PFSK-1 (cell line): ENCODE measurements at regions not wholly inside any gene's neighbourhood (a gene's known extent, or its start where the extent isn't known, plus 50 kb on each side); places are given as distances from the start of the nearest gene placed in this dataset.

Source experiments
- POLR2AphosphoS5 ChIP-seq: IDR thresholded peaks from 2 replicates; pipeline ENCODE4 v1.6.1; 2012; ENCODE audit warnings: low read depth, mild to moderate bottlenecking, control low read depth, low read length, moderate library complexity
- REST ChIP-seq, 2 experiments: IDR thresholded peaks; 2 replicates each; pipeline versions ENCODE4 v1.6.1 to v1.8.0; 2011 to 2012; ENCODE audit warnings: low read depth in 2 of 2, low read length in 2 of 2, control low read depth in 1 of 2, inconsistent platforms in 1 of 2, mild to moderate bottlenecking in 1 of 2, moderate library complexity in 1 of 2; ENCODE audit not compliant: insufficient read depth in 1 of 2
- SIN3A ChIP-seq: IDR thresholded peaks from 2 replicates; pipeline ENCODE4 v1.6.1; 2012; ENCODE audit warnings: mild to moderate bottlenecking, low read length, moderate library complexity, borderline replicate concordance; ENCODE audit not compliant: insufficient read depth
- TAF1 ChIP-seq: IDR thresholded peaks from 2 replicates; pipeline ENCODE4 v1.6.1; 2012; ENCODE audit warnings: low read length, control low read depth, borderline replicate concordance; ENCODE audit not compliant: insufficient read depth

- TF ChIP-seq POLR2AphosphoS5 (no peak), REST (IDR thresholded peaks at IDR 0.05; ENCODE audit: insufficient read depth in 1 of 2, low read depth in 2 of 2, low read length in 2 of 2) (no peak), SIN3A (no peak), TAF1 (no peak)
Measured at GRCh38 chr20:50278684-50279531, 88.3 kb downstream of the CEBPB start.
